ENCODE measurements at regions not wholly inside any gene's neighbourhood (a gene's known extent, or its start where the extent isn't known, plus 50 kb on each side); places are given as distances from the start of the nearest gene placed in this dataset.

GRCh38 chr4:126109836-126110235 is 795.1 kb downstream of the FAT4 start:
- TF ChIP-seq CTCF (IDR thresholded peaks at IDR 0.05; ENCODE audit: low read depth, low read length, poor library complexity, severe bottlenecking) (no peak), EZH2phosphoT487 (IDR thresholded peaks at IDR 0.05; ENCODE audit: borderline replicate concordance, low read length) (no peak)
